DOHH2 (cell line): ENCODE measurements at regions not wholly inside any gene's neighbourhood (a gene's known extent, or its start where the extent isn't known, plus 50 kb on each side); places are given as distances from the start of the nearest gene placed in this dataset.

Experiments used
- EZH2phosphoT487 ChIP-seq: fragments of 200-600 bp; sonication (generic); IDR thresholded peaks from 2 replicates; pipeline ENCODE4 v1.6.1; 2017; ENCODE audit warnings: borderline replicate concordance, mild to moderate bottlenecking, antibody characterized with exemption, low read length, moderate library complexity, mixed read lengths
- TF ChIP-seq, protein P1 (sequence below): fragments of 200-600 bp; sonication (generic); IDR thresholded peaks from one replicate; pipeline ENCODE4 v1.5.1; 2014; ENCODE audit warnings: antibody characterized with exemption, mild to moderate bottlenecking, low read depth, low read length; ENCODE audit not compliant: poor library complexity, severe bottlenecking

DNA sequence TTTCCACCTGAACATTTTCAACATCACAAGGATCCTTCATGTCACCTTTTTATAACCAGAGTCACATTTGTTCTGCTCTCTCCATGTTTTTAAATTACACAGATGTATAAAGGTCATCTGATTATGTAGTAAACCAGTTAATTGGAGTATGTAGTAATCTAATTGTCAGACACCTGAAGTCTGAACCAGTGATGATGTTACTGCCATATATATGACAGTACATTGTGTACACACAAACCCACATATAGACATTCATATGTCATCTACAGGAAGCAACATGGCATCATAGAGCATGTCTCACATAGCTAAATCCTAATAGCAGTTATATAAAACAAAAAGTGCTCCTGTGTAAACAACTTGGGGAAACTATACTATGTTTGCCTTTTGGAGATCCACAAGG is 95.9 kb upstream of the PRR23C start:
- TF ChIP-seq, protein P1, sequence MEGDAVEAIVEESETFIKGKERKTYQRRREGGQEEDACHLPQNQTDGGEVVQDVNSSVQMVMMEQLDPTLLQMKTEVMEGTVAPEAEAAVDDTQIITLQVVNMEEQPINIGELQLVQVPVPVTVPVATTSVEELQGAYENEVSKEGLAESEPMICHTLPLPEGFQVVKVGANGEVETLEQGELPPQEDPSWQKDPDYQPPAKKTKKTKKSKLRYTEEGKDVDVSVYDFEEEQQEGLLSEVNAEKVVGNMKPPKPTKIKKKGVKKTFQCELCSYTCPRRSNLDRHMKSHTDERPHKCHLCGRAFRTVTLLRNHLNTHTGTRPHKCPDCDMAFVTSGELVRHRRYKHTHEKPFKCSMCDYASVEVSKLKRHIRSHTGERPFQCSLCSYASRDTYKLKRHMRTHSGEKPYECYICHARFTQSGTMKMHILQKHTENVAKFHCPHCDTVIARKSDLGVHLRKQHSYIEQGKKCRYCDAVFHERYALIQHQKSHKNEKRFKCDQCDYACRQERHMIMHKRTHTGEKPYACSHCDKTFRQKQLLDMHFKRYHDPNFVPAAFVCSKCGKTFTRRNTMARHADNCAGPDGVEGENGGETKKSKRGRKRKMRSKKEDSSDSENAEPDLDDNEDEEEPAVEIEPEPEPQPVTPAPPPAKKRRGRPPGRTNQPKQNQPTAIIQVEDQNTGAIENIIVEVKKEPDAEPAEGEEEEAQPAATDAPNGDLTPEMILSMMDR, result no peak
- no peak for TF ChIP-seq EZH2phosphoT487
